Panc1 (cell line): ENCODE measurements at regions not wholly inside any gene's neighbourhood (a gene's known extent, or its start where the extent isn't known, plus 50 kb on each side); places are given as distances from the start of the nearest gene placed in this dataset.
"Not testable (repeated sequence)": the region's sequence is repeated elsewhere in the genome, so short reads cannot be mapped to it uniquely, and the experiment has no call there.

Experiments used
- CTCF ChIP-seq: fragments of 450-650 bp; IDR thresholded peaks from 2 replicates; pipeline ENCODE4 v1.5.1; 2017; ENCODE audit warnings: mild to moderate bottlenecking
- POLR2AphosphoS5 ChIP-seq: IDR thresholded peaks from 2 replicates; pipeline ENCODE4 v1.6.1; 2012; ENCODE audit warnings: mild to moderate bottlenecking, low read depth, low read length, moderate library complexity
- SIN3A ChIP-seq: IDR thresholded peaks from 2 replicates; pipeline ENCODE4 v1.6.1; 2012; ENCODE audit warnings: low read depth, mild to moderate bottlenecking, low read length, moderate library complexity, borderline replicate concordance; ENCODE audit not compliant: insufficient read depth
- TCF7L2 ChIP-seq: IDR thresholded peaks from 2 replicates; pipeline ENCODE4 v1.6.1; 2011; ENCODE audit warnings: mild to moderate bottlenecking, low read depth, low read length, inconsistent platforms
- TF ChIP-seq, protein P1 (sequence below), 2 experiments: IDR thresholded peaks; 2 replicates each; pipeline ENCODE4 v1.6.1; 2011 to 2012; ENCODE audit warnings: low read depth in 2 of 2, control low read depth in 1 of 2, low read length in 1 of 2, mild to moderate bottlenecking in 1 of 2, moderate library complexity in 1 of 2; ENCODE audit not compliant: insufficient read depth in 1 of 2

GRCh38 chrX:13480780-13481179, 88.6 kb upstream of the EGFL6 start:
- TF ChIP-seq CTCF, POLR2AphosphoS5, SIN3A, TCF7L2: not testable (repeated sequence)
- TF ChIP-seq, protein P1, sequence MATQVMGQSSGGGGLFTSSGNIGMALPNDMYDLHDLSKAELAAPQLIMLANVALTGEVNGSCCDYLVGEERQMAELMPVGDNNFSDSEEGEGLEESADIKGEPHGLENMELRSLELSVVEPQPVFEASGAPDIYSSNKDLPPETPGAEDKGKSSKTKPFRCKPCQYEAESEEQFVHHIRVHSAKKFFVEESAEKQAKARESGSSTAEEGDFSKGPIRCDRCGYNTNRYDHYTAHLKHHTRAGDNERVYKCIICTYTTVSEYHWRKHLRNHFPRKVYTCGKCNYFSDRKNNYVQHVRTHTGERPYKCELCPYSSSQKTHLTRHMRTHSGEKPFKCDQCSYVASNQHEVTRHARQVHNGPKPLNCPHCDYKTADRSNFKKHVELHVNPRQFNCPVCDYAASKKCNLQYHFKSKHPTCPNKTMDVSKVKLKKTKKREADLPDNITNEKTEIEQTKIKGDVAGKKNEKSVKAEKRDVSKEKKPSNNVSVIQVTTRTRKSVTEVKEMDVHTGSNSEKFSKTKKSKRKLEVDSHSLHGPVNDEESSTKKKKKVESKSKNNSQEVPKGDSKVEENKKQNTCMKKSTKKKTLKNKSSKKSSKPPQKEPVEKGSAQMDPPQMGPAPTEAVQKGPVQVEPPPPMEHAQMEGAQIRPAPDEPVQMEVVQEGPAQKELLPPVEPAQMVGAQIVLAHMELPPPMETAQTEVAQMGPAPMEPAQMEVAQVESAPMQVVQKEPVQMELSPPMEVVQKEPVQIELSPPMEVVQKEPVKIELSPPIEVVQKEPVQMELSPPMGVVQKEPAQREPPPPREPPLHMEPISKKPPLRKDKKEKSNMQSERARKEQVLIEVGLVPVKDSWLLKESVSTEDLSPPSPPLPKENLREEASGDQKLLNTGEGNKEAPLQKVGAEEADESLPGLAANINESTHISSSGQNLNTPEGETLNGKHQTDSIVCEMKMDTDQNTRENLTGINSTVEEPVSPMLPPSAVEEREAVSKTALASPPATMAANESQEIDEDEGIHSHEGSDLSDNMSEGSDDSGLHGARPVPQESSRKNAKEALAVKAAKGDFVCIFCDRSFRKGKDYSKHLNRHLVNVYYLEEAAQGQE (IDR thresholded peaks at IDR 0.05; ENCODE audit: insufficient read depth in 1 of 2, low read depth in 2 of 2, low read length in 1 of 2), result not testable (repeated sequence)
